ENCODE measurements at regions not wholly inside any gene's neighbourhood (a gene's known extent, or its start where the extent isn't known, plus 50 kb on each side); places are given as distances from the start of the nearest gene placed in this dataset.

GRCh38 chr2:41718705-41719104 lies 329.1 kb upstream of the PKDCC start:
- TF ChIP-seq MXI1 (IDR thresholded peaks at IDR 0.05; ENCODE audit: low read depth, low read length) (no peak), SMC3 (IDR thresholded peaks at IDR 0.05; ENCODE audit: borderline replicate concordance, low read length) (no peak), CTCF (IDR thresholded peaks at IDR 0.05 in 2 of 3, conservative IDR thresholded peaks at IDR 0.05 in 1 of 3; ENCODE audit: control insufficient read depth in 2 of 3, extremely low read depth in 1 of 3, insufficient read depth in 1 of 3, low read depth in 3 of 3, low read length in 3 of 3) (no peak), POLR2AphosphoS5 (IDR thresholded peaks at IDR 0.05; ENCODE audit: low read length) (no peak), TAF1 (IDR thresholded peaks at IDR 0.05; ENCODE audit: borderline replicate concordance, low read depth, low read length) (no peak), EGR1 (IDR thresholded peaks at IDR 0.05; ENCODE audit: borderline replicate concordance in 1 of 2, low read depth in 2 of 2, low read length in 2 of 2) (no peak), REST (IDR thresholded peaks at IDR 0.05; ENCODE audit: low read depth, low read length) (no peak), POLR2AphosphoS2 (IDR thresholded peaks at IDR 0.05; ENCODE audit: low read depth, low read length) (no peak), SPI1 (IDR thresholded peaks at IDR 0.05; ENCODE audit: borderline replicate concordance, insufficient read depth, low read depth, low read length) (no peak), ZNF24 (IDR thresholded peaks at IDR 0.05) (no peak), ZNF274 (IDR thresholded peaks at IDR 0.05; ENCODE audit: insufficient read depth, insufficient read length) (no peak), FOXM1 (IDR thresholded peaks at IDR 0.05; ENCODE audit: low read depth, low read length) (no peak), CBFB (IDR thresholded peaks at IDR 0.05; ENCODE audit: low read depth) (no peak)
- TF ChIP-seq, protein P1, sequence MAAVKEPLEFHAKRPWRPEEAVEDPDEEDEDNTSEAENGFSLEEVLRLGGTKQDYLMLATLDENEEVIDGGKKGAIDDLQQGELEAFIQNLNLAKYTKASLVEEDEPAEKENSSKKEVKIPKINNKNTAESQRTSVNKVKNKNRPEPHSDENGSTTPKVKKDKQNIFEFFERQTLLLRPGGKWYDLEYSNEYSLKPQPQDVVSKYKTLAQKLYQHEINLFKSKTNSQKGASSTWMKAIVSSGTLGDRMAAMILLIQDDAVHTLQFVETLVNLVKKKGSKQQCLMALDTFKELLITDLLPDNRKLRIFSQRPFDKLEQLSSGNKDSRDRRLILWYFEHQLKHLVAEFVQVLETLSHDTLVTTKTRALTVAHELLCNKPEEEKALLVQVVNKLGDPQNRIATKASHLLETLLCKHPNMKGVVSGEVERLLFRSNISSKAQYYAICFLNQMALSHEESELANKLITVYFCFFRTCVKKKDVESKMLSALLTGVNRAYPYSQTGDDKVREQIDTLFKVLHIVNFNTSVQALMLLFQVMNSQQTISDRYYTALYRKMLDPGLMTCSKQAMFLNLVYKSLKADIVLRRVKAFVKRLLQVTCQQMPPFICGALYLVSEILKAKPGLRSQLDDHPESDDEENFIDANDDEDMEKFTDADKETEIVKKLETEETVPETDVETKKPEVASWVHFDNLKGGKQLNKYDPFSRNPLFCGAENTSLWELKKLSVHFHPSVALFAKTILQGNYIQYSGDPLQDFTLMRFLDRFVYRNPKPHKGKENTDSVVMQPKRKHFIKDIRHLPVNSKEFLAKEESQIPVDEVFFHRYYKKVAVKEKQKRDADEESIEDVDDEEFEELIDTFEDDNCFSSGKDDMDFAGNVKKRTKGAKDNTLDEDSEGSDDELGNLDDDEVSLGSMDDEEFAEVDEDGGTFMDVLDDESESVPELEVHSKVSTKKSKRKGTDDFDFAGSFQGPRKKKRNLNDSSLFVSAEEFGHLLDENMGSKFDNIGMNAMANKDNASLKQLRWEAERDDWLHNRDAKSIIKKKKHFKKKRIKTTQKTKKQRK (IDR thresholded peaks at IDR 0.05; ENCODE audit: low read depth, low read length), result no peak

Measured in GM12878 (cell line).